GM19438 (cell line): ENCODE measurements at regions not wholly inside any gene's neighbourhood (a gene's known extent, or its start where the extent isn't known, plus 50 kb on each side); places are given as distances from the start of the nearest gene placed in this dataset.
A peak's percentile ranks its signal among the peaks of the same experiment; 100 is the strongest.

Source experiments
- ATAC-seq: cut with Tn5 transposase; IDR thresholded peaks from one replicate; pipeline ENCODE4 v1.9.1; 2021; ENCODE audit warnings: low read depth; ENCODE audit not compliant: unreplicated experiment

DNA sequence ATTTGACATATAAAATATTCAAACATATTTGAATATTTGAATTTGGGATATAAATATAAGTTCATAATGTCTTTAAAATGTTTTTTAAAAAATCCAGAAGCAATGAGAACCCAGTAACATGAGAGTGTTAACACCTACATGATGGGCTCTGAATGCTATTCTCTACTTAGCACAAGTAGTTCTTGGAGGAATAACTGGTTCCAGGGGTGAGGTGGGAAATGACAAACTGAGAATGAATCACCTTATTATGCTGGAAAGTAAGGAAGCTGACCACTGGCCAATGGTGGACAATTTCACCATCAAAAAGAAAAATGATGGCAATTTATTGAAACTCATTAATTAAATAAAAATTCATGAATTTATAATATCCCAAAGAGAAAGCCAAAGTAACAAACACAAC is 79.6 kb upstream of the NABP1 start:
- ATAC-seq, result no peak

DNA sequence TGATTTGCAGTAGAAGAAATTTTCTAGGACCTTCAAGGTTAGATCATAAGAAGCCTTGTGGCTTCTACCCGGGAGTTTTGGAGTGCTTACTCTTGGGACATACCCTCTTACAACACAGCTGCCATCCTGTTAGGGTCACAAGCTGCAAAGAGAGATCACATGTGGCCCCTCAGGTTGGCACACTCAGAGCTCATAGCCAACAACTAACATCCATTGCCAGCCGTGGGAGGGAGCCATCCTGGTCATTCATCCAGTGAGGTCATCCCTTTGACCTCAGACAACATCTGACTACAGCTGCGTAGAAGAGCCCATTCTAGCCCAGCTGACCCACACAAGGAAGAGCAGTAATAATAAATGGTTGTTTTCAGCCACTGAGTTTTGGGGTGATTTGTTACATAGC is 76.9 kb upstream of the NABP1 start:
- ATAC-seq, result no peak

DNA sequence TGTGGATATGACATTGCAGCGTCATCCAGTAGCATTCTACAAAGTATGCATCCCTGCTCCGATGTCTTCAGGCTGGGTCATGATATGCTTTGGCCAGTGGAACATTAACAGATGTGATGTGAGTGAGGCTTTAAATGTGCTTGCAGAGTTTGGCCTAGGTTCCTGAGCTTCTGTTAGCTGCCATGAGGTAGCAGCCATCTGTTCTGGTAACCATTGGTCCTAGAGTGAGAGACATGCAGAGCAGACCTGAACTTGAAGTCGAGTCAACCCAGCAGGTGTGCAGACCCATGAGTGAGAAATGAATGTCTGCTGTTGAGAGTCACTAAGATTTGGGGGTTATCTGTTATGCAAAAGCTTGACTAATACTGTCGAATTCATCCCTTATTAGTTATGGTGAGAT is 73.8 kb upstream of the NABP1 start:
- ATAC-seq, result no peak

DNA sequence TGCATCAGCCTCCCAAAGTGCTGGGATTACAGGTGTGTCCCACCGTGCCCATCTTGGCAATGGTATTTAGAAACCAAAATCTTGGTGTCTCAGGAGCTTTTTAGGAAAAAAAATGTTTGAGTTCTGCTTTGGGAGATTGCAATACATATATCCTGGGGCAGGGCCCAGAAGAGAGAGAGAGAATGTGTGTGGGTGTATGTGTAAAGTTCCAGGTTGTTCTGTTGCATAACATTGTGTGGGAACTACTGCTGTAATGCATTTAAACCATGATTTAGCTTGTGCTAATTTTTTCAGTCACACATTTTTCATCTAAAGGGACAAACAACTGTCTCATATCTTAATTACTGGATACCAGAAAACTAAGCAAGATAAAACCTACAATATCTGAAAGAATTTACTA is 70.8 kb upstream of the NABP1 start:
- ATAC-seq, result no peak

GRCh38 chr2:191610756-191611155 is 67.2 kb upstream of the NABP1 start:
- no peak for ATAC-seq

- ATAC-seq, result peak; percentile 98
Observed at GRCh38 chr2:191611614-191612013, 66.3 kb upstream of the NABP1 start.

- ATAC-seq, result no peak
Observed at GRCh38 chr2:191612496-191612895, 65.4 kb upstream of the NABP1 start.

- ATAC-seq, result no peak
Observed at GRCh38 chr2:191614759-191615158, 63.2 kb upstream of the NABP1 start.

- ATAC-seq, result no peak
Observed at GRCh38 chr2:191615596-191615995, 62.3 kb upstream of the NABP1 start.

DNA sequence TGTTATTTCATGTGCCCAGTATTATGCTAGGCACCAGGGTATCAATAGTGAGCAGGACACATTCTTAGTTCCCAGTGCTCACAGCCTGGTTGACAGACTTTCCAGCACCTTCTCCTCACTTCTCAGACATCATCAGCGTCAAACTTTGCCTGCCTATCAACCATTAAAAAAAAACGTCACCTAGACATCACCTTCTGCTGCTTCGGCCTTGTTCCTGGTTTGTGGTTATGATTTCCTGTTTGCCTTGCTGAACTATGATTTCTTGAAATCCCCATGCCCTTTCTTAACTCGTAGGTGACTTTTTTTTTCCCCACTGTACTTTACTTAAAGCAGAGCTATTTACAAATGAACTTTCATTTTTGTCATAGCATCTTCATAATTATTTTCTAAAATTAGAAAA is 60.4 kb upstream of the NABP1 start:
- ATAC-seq, result peak; percentile 88

DNA sequence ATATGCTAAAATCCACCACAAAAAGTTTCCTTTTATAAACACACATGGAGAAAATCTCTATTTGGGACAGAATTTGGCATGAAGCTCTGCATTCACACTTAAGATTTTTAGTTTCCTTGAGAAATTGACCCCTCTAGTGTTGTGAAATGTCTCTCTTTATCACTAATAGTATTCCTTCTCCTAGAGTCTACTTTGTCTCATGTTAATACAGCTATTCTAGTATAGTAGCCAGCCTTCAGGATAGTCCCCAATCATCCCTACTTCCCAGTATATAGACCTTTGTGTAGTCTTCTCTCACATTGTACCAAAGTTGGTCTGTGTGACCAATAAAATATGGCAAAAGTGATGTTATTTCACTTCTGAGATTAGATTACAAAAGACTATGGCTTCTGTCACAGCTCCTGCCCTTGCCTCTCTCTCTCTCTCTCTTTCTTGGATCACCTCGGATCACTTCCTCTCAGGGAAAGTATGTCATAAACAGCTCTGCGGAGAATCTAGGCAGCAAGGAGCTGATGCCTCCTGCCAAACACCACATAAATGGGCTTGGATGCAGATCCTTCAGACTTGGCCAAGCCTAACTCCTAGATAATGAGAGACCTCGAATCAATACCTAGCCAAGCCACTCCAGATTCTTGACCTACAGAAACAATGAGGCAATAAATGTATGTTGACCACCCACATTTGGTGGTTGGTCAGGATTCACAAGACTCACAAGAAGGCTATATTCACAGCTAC is 59.7 kb upstream of the NABP1 start:
- peak; percentile 5 for ATAC-seq

DNA sequence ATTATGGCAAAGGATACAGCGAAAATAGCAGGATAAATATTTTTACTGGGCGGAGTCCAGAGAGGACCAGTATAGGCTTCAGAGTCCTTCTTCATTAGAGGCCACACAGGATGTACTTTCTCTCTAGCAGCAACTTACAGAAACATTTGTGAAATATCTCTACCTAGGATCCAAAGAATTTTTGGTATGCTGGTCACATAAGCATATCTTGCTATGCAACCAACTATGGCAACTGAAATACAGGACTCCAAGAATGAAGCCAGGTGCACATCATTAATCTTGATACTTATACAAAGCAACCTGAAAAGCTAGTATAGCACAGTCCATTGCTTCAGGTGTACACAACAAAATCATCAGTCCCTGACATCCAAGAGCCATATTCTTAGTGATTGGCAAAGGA is 59.1 kb upstream of the NABP1 start:
- ATAC-seq, result no peak

DNA sequence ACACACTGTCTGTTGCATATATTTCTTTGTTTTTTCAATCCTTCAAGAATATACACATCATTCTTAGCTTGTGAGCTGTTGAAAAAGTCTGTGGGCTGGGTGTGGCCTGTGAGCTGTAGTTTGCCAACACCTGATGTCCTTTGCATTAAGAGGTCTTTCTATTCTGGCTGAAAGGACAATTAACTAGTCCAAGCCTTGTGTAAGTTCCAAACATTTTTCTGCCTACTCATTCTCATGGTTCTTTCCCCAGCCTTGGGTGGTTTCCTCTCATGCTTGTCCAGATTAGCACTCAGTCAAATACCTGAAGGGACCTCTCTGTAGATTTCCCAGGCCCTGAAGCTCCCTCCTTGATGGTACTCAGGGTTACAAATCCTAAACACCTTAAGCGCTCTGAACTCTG is 57.8 kb upstream of the NABP1 start:
- ATAC-seq, result no peak

DNA sequence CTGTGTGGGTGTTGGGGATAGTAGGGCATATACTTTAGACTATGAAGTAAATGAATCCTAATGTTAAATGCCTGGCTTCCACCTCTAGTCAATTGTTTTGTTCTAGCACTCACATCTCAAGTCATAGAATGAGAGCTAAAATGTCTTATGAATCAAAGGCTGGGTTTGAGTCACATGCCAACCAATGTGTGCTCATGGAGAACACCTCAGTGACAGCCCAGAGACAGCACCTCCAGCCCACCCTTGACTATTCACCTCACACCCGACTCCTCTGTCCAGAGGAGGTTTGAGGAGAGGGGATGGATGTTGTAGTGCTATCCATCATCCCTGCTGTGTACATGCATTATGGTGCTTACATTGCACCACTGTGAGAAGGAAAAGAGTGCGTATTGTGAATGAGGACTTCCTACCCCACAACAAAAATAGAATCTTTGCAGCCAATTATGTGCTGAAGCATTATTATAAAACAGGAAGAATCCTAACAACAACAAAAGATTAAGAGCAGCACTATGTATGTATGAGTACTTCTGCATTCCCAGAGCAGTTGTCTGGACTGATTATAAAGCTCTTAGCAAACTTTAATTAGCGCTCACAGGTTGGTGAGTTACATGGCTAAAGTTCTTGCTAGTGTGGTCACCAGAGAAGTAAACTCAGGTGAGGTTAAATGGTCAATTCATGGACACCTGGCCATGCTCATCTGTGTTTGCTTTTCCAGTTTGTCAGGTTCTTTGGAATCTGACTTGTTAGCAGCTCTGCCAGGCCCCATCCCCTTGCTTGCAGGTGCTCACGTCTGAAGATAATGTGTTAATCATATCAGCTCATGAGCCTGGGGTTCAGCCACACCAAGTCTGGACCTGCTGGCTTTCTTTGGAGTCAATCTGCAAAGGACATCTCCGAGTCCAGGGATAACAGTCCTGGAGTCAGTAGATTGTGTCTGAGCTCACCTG is 55.3 kb upstream of the NABP1 start:
- no peak for ATAC-seq

- no peak for ATAC-seq
Observed at GRCh38 chr2:191625016-191625415, 52.9 kb upstream of the NABP1 start.

DNA sequence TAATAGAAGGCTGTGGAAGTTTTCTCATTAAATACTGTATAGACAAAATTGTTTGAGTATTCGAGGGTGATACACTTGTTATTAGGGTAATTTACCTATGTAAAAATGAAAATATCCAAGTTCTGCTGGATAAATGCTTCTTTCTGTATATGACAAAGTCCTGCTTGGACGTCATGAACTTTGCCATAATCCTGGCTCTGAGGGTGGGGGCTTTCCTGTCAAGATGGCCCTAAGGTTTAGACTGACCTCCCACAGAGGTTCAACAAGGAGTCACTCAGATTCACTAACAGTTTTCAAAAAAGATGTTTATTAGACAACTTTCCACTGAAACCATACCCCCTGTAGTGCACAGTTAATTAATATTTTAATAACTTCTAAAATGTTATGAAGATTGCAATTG is 52.5 kb upstream of the NABP1 start:
- no peak for ATAC-seq

- ATAC-seq, result no peak
Observed at GRCh38 chr2:191626497-191627151, 51.3 kb upstream of the NABP1 start.

DNA sequence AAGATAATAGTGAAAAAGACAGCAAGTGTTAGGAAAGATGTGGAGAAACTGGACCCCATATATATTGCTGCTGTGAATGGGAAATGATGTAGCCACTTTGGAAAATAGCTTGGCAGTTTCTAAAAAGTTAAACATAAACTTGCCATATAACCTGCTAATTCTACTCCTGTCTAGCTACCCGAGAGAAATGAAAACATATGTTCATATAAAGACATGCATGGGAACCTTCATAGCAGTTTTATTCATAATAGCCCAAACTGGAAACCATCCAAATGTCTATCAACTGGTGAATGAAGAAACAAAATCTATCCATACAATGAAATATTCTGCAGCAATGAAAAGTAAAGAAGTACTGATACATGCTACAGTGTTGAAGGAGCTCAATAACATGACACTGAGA is 50.4 kb upstream of the NABP1 start:
- ATAC-seq, result no peak
